H9 (cell line): ENCODE measurements at regions not wholly inside any gene's neighbourhood (a gene's known extent, or its start where the extent isn't known, plus 50 kb on each side); places are given as distances from the start of the nearest gene placed in this dataset.

Source experiments
- DNase-seq: peaks from one replicate; pipeline ENCODE4 v3.0.0-alpha.2; 2017
- H2AFZ ChIP-seq: one replicate; pipeline ENCODE4 v1.6.1; 2013; ENCODE audit warnings: mild to moderate bottlenecking, low read length, control low read depth, moderate library complexity
- H2AK5ac ChIP-seq: 2 replicates; pipeline ENCODE4 v1.6.1; 2013; ENCODE audit warnings: low read length, control low read depth, mixed read lengths; ENCODE audit not compliant: insufficient read length
- H2BK120ac ChIP-seq: one replicate; pipeline ENCODE4 v1.6.1; 2013; ENCODE audit warnings: low read depth, mild to moderate bottlenecking, low read length, control low read depth, inconsistent platforms; ENCODE audit not compliant: poor library complexity, severe bottlenecking
- H2BK12ac ChIP-seq: 2 replicates; pipeline ENCODE4 v1.6.1; 2013; ENCODE audit warnings: low read length, control low read depth, mixed read lengths, low read depth; ENCODE audit not compliant: insufficient read length
- H2BK15ac ChIP-seq: 2 replicates; pipeline ENCODE4 v1.6.1; 2013; ENCODE audit warnings: low read depth, low read length, control low read depth
- H2BK20ac ChIP-seq: one replicate; pipeline ENCODE4 v1.6.1; 2013; ENCODE audit warnings: low read depth, mild to moderate bottlenecking, low read length, control low read depth, inconsistent platforms; ENCODE audit not compliant: poor library complexity, severe bottlenecking
- H2BK5ac ChIP-seq: 2 replicates; pipeline ENCODE4 v1.6.1; 2013; ENCODE audit warnings: low read length, control low read depth, mixed read lengths; ENCODE audit not compliant: insufficient read length
- H3K14ac ChIP-seq: 2 replicates; pipeline ENCODE4 v1.6.1; 2013; ENCODE audit warnings: low read length, control low read depth; ENCODE audit not compliant: insufficient read depth
- H3K18ac ChIP-seq: 2 replicates; pipeline ENCODE4 v1.6.1; 2013; ENCODE audit warnings: low read depth, mild to moderate bottlenecking, mixed read lengths, low read length, control low read depth; ENCODE audit not compliant: insufficient read length
- H3K23ac ChIP-seq: 2 replicates; pipeline ENCODE4 v1.6.1; 2013; ENCODE audit warnings: low read length, control low read depth, mixed read lengths, low read depth; ENCODE audit not compliant: insufficient read length
- H3K23me2 ChIP-seq: 2 replicates; pipeline ENCODE4 v1.6.1; 2013; ENCODE audit warnings: low read depth, mild to moderate bottlenecking, mixed read lengths, low read length, control low read depth; ENCODE audit not compliant: insufficient read length, poor library complexity, severe bottlenecking
- H3K27ac ChIP-seq: 2 replicates; pipeline ENCODE4 v1.5.1; 2013; ENCODE audit warnings: low read length, control low read depth, mixed read lengths, low read depth; ENCODE audit not compliant: insufficient read length
- H3K27me3 ChIP-seq: 2 replicates; pipeline ENCODE4 v1.6.1; 2013; ENCODE audit warnings: low read length, control low read depth, inconsistent platforms; ENCODE audit not compliant: insufficient read depth
- H3K4ac ChIP-seq: 2 replicates; pipeline ENCODE4 v1.6.1; 2013; ENCODE audit warnings: low read depth, mild to moderate bottlenecking, control low read depth, inconsistent platforms, low read length, moderate library complexity
- H3K4me1 ChIP-seq: 2 replicates; pipeline ENCODE4 v1.6.1; 2013; ENCODE audit warnings: low read length, control low read depth, inconsistent platforms; ENCODE audit not compliant: insufficient read depth
- H3K4me2 ChIP-seq: 2 replicates; pipeline ENCODE4 v1.6.1; 2013; ENCODE audit warnings: low read length, control low read depth, mixed read lengths; ENCODE audit not compliant: insufficient read length, insufficient read depth
- H3K56ac ChIP-seq: 2 replicates; pipeline ENCODE4 v1.6.1; 2013; ENCODE audit warnings: low read depth, mild to moderate bottlenecking, mixed read lengths, low read length, control low read depth; ENCODE audit not compliant: insufficient read length
- H3K79me1 ChIP-seq: 2 replicates; pipeline ENCODE4 v1.6.1; 2013; ENCODE audit warnings: low read depth, mild to moderate bottlenecking, moderate library complexity, low read length, control low read depth, inconsistent platforms; ENCODE audit not compliant: insufficient read depth, poor library complexity, severe bottlenecking
- H3K79me2 ChIP-seq: 2 replicates; pipeline ENCODE4 v1.6.1; 2013; ENCODE audit warnings: low read length, control low read depth, inconsistent platforms; ENCODE audit not compliant: insufficient read depth
- H3K9ac ChIP-seq: 2 replicates; pipeline ENCODE4 v1.6.1; 2013; ENCODE audit warnings: low read length, control low read depth, mixed read lengths; ENCODE audit not compliant: insufficient read length; ENCODE audit errors: extremely low read depth
- H3K9me3 ChIP-seq: one replicate; pipeline ENCODE4 v1.6.1; 2013; ENCODE audit warnings: low read depth, low read length, inconsistent platforms; ENCODE audit not compliant: control insufficient read depth
- H3T11ph ChIP-seq: one replicate; pipeline ENCODE4 v1.6.1; 2013; ENCODE audit warnings: mild to moderate bottlenecking, low read length, control low read depth, inconsistent platforms
- H4K20me1 ChIP-seq: one replicate; pipeline ENCODE4 v1.6.1; 2013; ENCODE audit not compliant: control insufficient read depth, insufficient read length, insufficient read depth
- H4K5ac ChIP-seq: 2 replicates; pipeline ENCODE4 v1.6.1; 2013; ENCODE audit warnings: low read depth, mild to moderate bottlenecking, mixed read lengths, low read length, control low read depth; ENCODE audit not compliant: insufficient read length
- H4K8ac ChIP-seq: replicated peaks from 2 replicates; pipeline ENCODE4 v1.6.1; 2013; ENCODE audit warnings: low read length, control low read depth, mixed read lengths, low read depth; ENCODE audit not compliant: insufficient read length
- H4K91ac ChIP-seq: 2 replicates; pipeline ENCODE4 v1.6.1; 2013; ENCODE audit warnings: low read depth, mild to moderate bottlenecking, moderate library complexity, mixed read lengths, low read length, control low read depth; ENCODE audit not compliant: insufficient read length
- H3K27ac Mint-ChIP-seq, 3 experiments: 2 replicates in 2 of 3; 3 replicates in 1 of 3; pipeline ENCODE4 v1.8.0; 2020 to 2021; ENCODE audit warnings: mixed read lengths in 3 of 3, mild to moderate bottlenecking in 1 of 3, moderate library complexity in 1 of 3
- H3K27me3 Mint-ChIP-seq: 2 replicates; pipeline ENCODE4 v1.8.0; 2021; ENCODE audit warnings: low read depth, mild to moderate bottlenecking, moderate library complexity, mixed read lengths
- H3K36me3 Mint-ChIP-seq, 3 experiments: 2 replicates in 2 of 3; 3 replicates in 1 of 3; pipeline ENCODE4 v1.8.0; 2020 to 2021; ENCODE audit warnings: low read depth in 3 of 3, mixed read lengths in 3 of 3; ENCODE audit not compliant: insufficient read depth in 1 of 3
- H3K4me1 Mint-ChIP-seq, 2 experiments: 2 replicates each; pipeline ENCODE4 v1.8.0; 2020; ENCODE audit warnings: mixed read lengths in 2 of 2
- H3K4me3 Mint-ChIP-seq, 2 experiments: 2 replicates in 1 of 2; 3 replicates in 1 of 2; pipeline ENCODE4 v1.8.0; 2020 to 2021; ENCODE audit warnings: mild to moderate bottlenecking in 2 of 2, mixed read lengths in 2 of 2, moderate library complexity in 1 of 2
- H3K9me3 Mint-ChIP-seq, 2 experiments: 2 replicates in 1 of 2; 3 replicates in 1 of 2; pipeline ENCODE4 v1.8.0; 2020; ENCODE audit warnings: mild to moderate bottlenecking in 2 of 2, mixed read lengths in 2 of 2, moderate library complexity in 1 of 2
- WGBS: extraction: QIAGEN DNeasy Blood & Tissue Kit; methylation state at CpG from one replicate; pipeline ENCODE4 v1.1.7; 2013; ENCODE audit warnings: missing lambda C conversion rate, low lambda C conversion rate, mixed read lengths; ENCODE audit not compliant: insufficient read length; ENCODE audit errors: extremely low coverage; 5-methylcytosine and 5-hydroxymethylcytosine counted together
- TF ChIP-seq, protein P1 (sequence below): fragments of 200-600 bp; sonication (generic); conservative IDR thresholded peaks from 3 replicates; pipeline ENCODE4 v1.8.0; 2021; ENCODE audit warnings: antibody characterized with exemption, mild to moderate bottlenecking

DNA sequence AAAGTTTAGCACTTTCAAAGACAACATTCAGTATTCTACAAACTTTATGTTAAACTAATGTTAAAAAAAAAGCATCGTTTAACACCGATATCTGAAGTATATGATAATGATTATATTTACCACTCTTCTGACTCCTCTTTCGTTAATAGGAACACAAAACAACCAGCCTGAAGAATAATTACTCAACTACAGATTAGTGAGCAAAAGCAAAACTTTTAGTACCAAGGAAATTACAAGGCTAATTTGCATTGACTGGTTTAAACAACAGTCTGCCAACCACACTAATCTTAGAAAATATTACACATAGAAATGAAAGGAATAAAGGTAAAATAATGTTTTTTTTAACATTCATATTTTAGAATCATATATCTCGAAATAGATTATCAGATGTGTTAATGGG lies 500.7 kb downstream of the LMO4 start:
- H3K4me3 Mint-ChIP-seq, result no peak overlapping the region
- DNase-seq, result no peak
- no peak overlapping the region for H3K27ac Mint-ChIP-seq
- H4K8ac ChIP-seq, result no peak overlapping the region
- H2BK120ac ChIP-seq, result no peak overlapping the region
- H3K56ac ChIP-seq, result no peak overlapping the region
- H4K5ac ChIP-seq, result no peak overlapping the region
- TF ChIP-seq, protein P1, sequence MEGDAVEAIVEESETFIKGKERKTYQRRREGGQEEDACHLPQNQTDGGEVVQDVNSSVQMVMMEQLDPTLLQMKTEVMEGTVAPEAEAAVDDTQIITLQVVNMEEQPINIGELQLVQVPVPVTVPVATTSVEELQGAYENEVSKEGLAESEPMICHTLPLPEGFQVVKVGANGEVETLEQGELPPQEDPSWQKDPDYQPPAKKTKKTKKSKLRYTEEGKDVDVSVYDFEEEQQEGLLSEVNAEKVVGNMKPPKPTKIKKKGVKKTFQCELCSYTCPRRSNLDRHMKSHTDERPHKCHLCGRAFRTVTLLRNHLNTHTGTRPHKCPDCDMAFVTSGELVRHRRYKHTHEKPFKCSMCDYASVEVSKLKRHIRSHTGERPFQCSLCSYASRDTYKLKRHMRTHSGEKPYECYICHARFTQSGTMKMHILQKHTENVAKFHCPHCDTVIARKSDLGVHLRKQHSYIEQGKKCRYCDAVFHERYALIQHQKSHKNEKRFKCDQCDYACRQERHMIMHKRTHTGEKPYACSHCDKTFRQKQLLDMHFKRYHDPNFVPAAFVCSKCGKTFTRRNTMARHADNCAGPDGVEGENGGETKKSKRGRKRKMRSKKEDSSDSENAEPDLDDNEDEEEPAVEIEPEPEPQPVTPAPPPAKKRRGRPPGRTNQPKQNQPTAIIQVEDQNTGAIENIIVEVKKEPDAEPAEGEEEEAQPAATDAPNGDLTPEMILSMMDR, result no peak
- H3K4ac ChIP-seq, result no peak overlapping the region
- H3T11ph ChIP-seq, result no peak overlapping the region
- no peaks in the 10 kb centered on the region for H3K27me3 Mint-ChIP-seq
- H3K18ac ChIP-seq, result no peak overlapping the region
- H3K9me3 Mint-ChIP-seq, result no peaks in the 10 kb centered on the region; a peak in 1 of 5 replicates
- no peaks in the 10 kb centered on the region for H3K4me1 ChIP-seq
- no peak overlapping the region for H2BK12ac ChIP-seq
- no CpG with 5 or more reads among the region's 4 CpGs for WGBS
- H3K27ac ChIP-seq, result no peak overlapping the region
- no peak overlapping the region for H3K4me2 ChIP-seq
- no peak overlapping the region for H3K9ac ChIP-seq
- H4K20me1 ChIP-seq, result no peaks in the 10 kb centered on the region
- no peak overlapping the region for H2AK5ac ChIP-seq
- H2BK20ac ChIP-seq, result no peak overlapping the region
- H3K14ac ChIP-seq, result no peak overlapping the region
- no peak overlapping the region for H3K23ac ChIP-seq
- no peaks in the 10 kb centered on the region for H3K27me3 ChIP-seq
- no peak overlapping the region for H2BK15ac ChIP-seq
- H2AFZ ChIP-seq, result no peak overlapping the region
- no peaks in the 10 kb centered on the region for H3K23me2 ChIP-seq
- no peaks in the 10 kb centered on the region for H3K9me3 ChIP-seq
- no peaks in the 10 kb centered on the region for H3K79me1 ChIP-seq
- H3K4me1 Mint-ChIP-seq, result peaks cover 8 to 12% of the 10 kb centered on the region in 2 experiments
- H3K79me2 ChIP-seq, result no peaks in the 10 kb centered on the region
- no peak overlapping the region for H2BK5ac ChIP-seq
- H3K36me3 Mint-ChIP-seq, result no peaks in the 10 kb centered on the region; a peak in 1 of 7 replicates
- H4K91ac ChIP-seq, result no peak overlapping the region
